Non-pigmented ciliary epithelial cell (primary cell): ENCODE measurements at regions not wholly inside any gene's neighbourhood (a gene's known extent, or its start where the extent isn't known, plus 50 kb on each side); places are given as distances from the start of the nearest gene placed in this dataset.
A peak's percentile ranks its signal among the peaks of the same experiment; 100 is the strongest.

ENCODE experiments used
- DNase-seq: peaks from one replicate; pipeline ENCODE4 v3.0.0-alpha.2; 2010; ENCODE audit warnings: low read depth

- no peak for DNase-seq
Measured at GRCh38 chr16:59216291-59216690, 482.2 kb upstream of the GOT2 start.

- DNase-seq, result no peak
Measured at GRCh38 chr16:59214455-59214854, 480.3 kb upstream of the GOT2 start.

GRCh38 chr16:59213952-59214351, 479.8 kb upstream of the GOT2 start:
- no peak for DNase-seq

- no peak for DNase-seq
Measured at GRCh38 chr16:59212492-59213024, 478.4 kb upstream of the GOT2 start.

GRCh38 chr16:59210955-59211541, 476.9 kb upstream of the GOT2 start:
- peak; percentile 89 for DNase-seq

- no peak for DNase-seq
Measured at GRCh38 chr16:59205403-59205802, 471.3 kb upstream of the GOT2 start.

- no peak for DNase-seq
Measured at GRCh38 chr16:59204589-59204988, 470.5 kb upstream of the GOT2 start.

- DNase-seq, result no peak
Measured at GRCh38 chr16:59202233-59202862, 468.2 kb upstream of the GOT2 start.

GRCh38 chr16:59201821-59202220, 467.7 kb upstream of the GOT2 start:
- no peak for DNase-seq

GRCh38 chr16:59201160-59201559, 467.0 kb upstream of the GOT2 start:
- DNase-seq, result no peak

GRCh38 chr16:59198487-59198886, 464.4 kb upstream of the GOT2 start:
- DNase-seq, result no peak

GRCh38 chr16:59195242-59195641, 461.1 kb upstream of the GOT2 start:
- no peak for DNase-seq

- no peak for DNase-seq
Measured at GRCh38 chr16:59193637-59194036, 459.5 kb upstream of the GOT2 start.

GRCh38 chr16:59192551-59193199, 458.6 kb upstream of the GOT2 start:
- DNase-seq, result no peak

- no peak for DNase-seq
Measured at GRCh38 chr16:59190731-59191130, 456.6 kb upstream of the GOT2 start.

- no peak for DNase-seq
Measured at GRCh38 chr16:59188029-59188428, 453.9 kb upstream of the GOT2 start.

GRCh38 chr16:59181821-59182420, 447.8 kb upstream of the GOT2 start:
- no peak for DNase-seq

GRCh38 chr16:59180083-59180476, 446.0 kb upstream of the GOT2 start:
- DNase-seq, result no peak

- DNase-seq, result no peak
Measured at GRCh38 chr16:59179446-59180082, 445.4 kb upstream of the GOT2 start.

GRCh38 chr16:59173408-59173831, 439.3 kb upstream of the GOT2 start:
- no peak for DNase-seq

- DNase-seq, result no peak
Measured at GRCh38 chr16:59170099-59170712, 436.1 kb upstream of the GOT2 start.

- DNase-seq, result no peak
Measured at GRCh38 chr16:59169168-59169567, 435.1 kb upstream of the GOT2 start.
